ENCODE measurements at regions not wholly inside any gene's neighbourhood (a gene's known extent, or its start where the extent isn't known, plus 50 kb on each side); places are given as distances from the start of the nearest gene placed in this dataset.

GRCh38 chr20:1838556-1839279 lies 56.5 kb upstream of the SIRPA start:
- Histone ChIP-seq H3K36me3 (no peaks in the 10 kb centered on the region), H3K4me3 (no peak overlapping the region), H3K27ac (no peak overlapping the region), H3K4me1 (replicated peaks) (no peaks in the 10 kb centered on the region), H3K9me3 (no peaks in the 10 kb centered on the region), H3K27me3 (replicated peaks; ENCODE audit: insufficient read depth) (no peaks in the 10 kb centered on the region)
- WGBS, result 11% methylated on average over 6 of the region's 6 CpGs
- intact Hi-C loops (cut with DNase I), result no loop called here
- no peak for TF ChIP-seq POLR2AphosphoS5 (IDR thresholded peaks at IDR 0.05)
- TF ChIP-seq POLR2A (IDR thresholded peaks at IDR 0.05), result no peak
- TF ChIP-seq CTCF (IDR thresholded peaks at IDR 0.05), result no peak
- DNase-seq (ENCODE audit: low spot score), result no peak

GRCh38 chr20:1835186-1836035 lies 59.8 kb upstream of the SIRPA start:
- DNase-seq (ENCODE audit: low spot score), result no peak
- H3K27me3 ChIP-seq (replicated peaks; ENCODE audit: insufficient read depth), result no peaks in the 10 kb centered on the region
- intact Hi-C loops (cut with DNase I), result no loop called here
- H3K4me3 ChIP-seq, result no peak overlapping the region
- no peaks in the 10 kb centered on the region for H3K4me1 ChIP-seq (replicated peaks)
- no peak overlapping the region for H3K27ac ChIP-seq
- no peaks in the 10 kb centered on the region for H3K36me3 ChIP-seq
- TF ChIP-seq CTCF (IDR thresholded peaks at IDR 0.05), result no peak
- TF ChIP-seq POLR2AphosphoS5 (IDR thresholded peaks at IDR 0.05), result peak; percentile 40
- no peaks in the 10 kb centered on the region for H3K9me3 ChIP-seq
- whole genome bisulfite sequencing, result 24% methylated on average over 16 of the region's 16 CpGs

- no peak for TF ChIP-seq POLR2A (IDR thresholded peaks at IDR 0.05)
- TF ChIP-seq CTCF (IDR thresholded peaks at IDR 0.05), result no peak
- TF ChIP-seq POLR2AphosphoS5 (IDR thresholded peaks at IDR 0.05), result no peak
- intact Hi-C loops (cut with DNase I), result no loop called here
- no peaks in the 10 kb centered on the region for H3K9me3 ChIP-seq
- no peaks in the 10 kb centered on the region for H3K27me3 ChIP-seq (replicated peaks; ENCODE audit: insufficient read depth)
- no peaks in the 10 kb centered on the region for H3K36me3 ChIP-seq
- no peak for DNase-seq (ENCODE audit: low spot score)
- H3K4me3 ChIP-seq, result no peak overlapping the region
- no peaks in the 10 kb centered on the region for H3K4me1 ChIP-seq (replicated peaks)
- no peak overlapping the region for H3K27ac ChIP-seq
- WGBS, result 84% methylated on average over 4 of the region's 4 CpGs
These were observed 61.2 kb upstream of the SIRPA start for GRCh38 chr20:1833728-1834726.

- TF ChIP-seq POLR2AphosphoS5 (IDR thresholded peaks at IDR 0.05) (no peak), POLR2A (IDR thresholded peaks at IDR 0.05) (no peak), CTCF (IDR thresholded peaks at IDR 0.05) (no peak)
- Histone ChIP-seq H3K4me1 (replicated peaks) (no peaks in the 10 kb centered on the region), H3K9me3 (no peaks in the 10 kb centered on the region), H3K4me3 (no peak overlapping the region), H3K27me3 (replicated peaks; ENCODE audit: insufficient read depth) (no peaks in the 10 kb centered on the region), H3K36me3 (no peaks in the 10 kb centered on the region), H3K27ac (no peak overlapping the region)
- no peak for DNase-seq (ENCODE audit: low spot score)
- intact Hi-C loops (cut with DNase I), result no loop called here
- WGBS, result 95% methylated on average over 4 of the region's 4 CpGs
These were observed 62.0 kb upstream of the SIRPA start for GRCh38 chr20:1833216-1833615.

All from prostate gland (tissue), 2 donors.